Thyroid gland (tissue), 4 donors: ENCODE measurements at regions not wholly inside any gene's neighbourhood (a gene's known extent, or its start where the extent isn't known, plus 50 kb on each side); places are given as distances from the start of the nearest gene placed in this dataset.
"Not testable (repeated sequence)": the region's sequence is repeated elsewhere in the genome, so short reads cannot be mapped to it uniquely, and the experiment has no call there.

Source experiments
- DNase-seq, 2 donors: peaks; one replicate each; pipeline ENCODE4 v3.0.0-alpha.2; 2019
- H3K27ac ChIP-seq, 3 donors: fragments of 200-600 bp; sonication (generic); 1 replicate in 2 of 3; 2 replicates in 1 of 3; pipeline ENCODE4 v1.5.1; 2016 to 2019; ENCODE audit warnings: mild to moderate bottlenecking in 1 of 3, moderate library complexity in 1 of 3
- H3K27me3 ChIP-seq: fragments of 200-600 bp; sonication (generic); one replicate; pipeline ENCODE4 v1.5.1; 2019
- H3K36me3 ChIP-seq, 2 donors: fragments of 200-600 bp; sonication (generic); one replicate each; pipeline ENCODE4 v1.5.1; 2016 to 2019
- H3K4me1 ChIP-seq, 2 donors: fragments of 200-600 bp; sonication (generic); one replicate each; pipeline ENCODE4 v1.5.1; 2017 to 2019
- H3K4me3 ChIP-seq, 3 donors: fragments of 200-600 bp; sonication (generic); replicated peaks in 1 of 3; 1 replicate in 2 of 3; 2 replicates in 1 of 3; pipeline ENCODE4 v1.5.1; 2016; ENCODE audit warnings: mild to moderate bottlenecking in 1 of 3
- H3K9me3 ChIP-seq: fragments of 200-600 bp; sonication (generic); one replicate; pipeline ENCODE4 v1.5.1; 2017
- POLR2A ChIP-seq, 2 donors: fragments of 450-650 bp; IDR thresholded peaks; one replicate each; pipeline ENCODE4 v1.6.1; 2017; ENCODE audit warnings: antibody characterized with exemption in 2 of 2, mild to moderate bottlenecking in 2 of 2, moderate library complexity in 1 of 2
- WGBS, 2 donors: methylation state at CpG; one replicate each; pipeline ENCODE4 v1.1.5; 2017; 5-methylcytosine and 5-hydroxymethylcytosine counted together
- intact Hi-C: fragments of 100-400 bp; cut with DNase I; formaldehyde crosslinking; loops from one replicate; pipeline ENCODE4 v1.15.1; 2023
- TF ChIP-seq, protein P1 (sequence below), 6 experiments: fragments of 200-600 bp in 3 of 6; fragments of 450-650 bp in 3 of 6; sonication (generic) in 3 of 6; IDR thresholded peaks; one replicate each; pipeline ENCODE4 v1.5.1; 2016 to 2019; ENCODE audit warnings: antibody characterized with exemption in 6 of 6, mild to moderate bottlenecking in 2 of 6, inconsistent platforms in 1 of 6, moderate library complexity in 1 of 6

DNA sequence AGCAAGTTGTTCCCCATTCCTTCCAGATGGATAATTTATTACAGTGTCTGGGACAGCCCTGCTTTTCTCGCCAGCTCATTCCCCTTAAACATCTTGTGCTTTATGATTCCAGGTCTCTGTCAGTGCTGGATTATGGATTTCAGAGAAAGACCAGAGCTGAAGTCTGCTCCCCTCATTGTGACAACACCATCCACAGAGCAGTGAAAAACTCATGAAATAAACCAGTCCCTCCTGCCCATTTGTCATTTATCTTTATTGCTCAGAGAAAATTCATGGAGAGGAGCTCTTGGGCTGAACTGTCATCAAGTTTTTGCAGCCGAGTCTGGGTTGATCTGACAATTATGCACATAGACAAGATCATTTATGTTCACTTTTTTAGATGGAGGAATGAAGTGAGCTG is 92.7 kb upstream of the GPR12 start:
- no peaks in the 10 kb centered on the region for H3K27me3 ChIP-seq
- 63 to 70% methylated on average over 2 of the region's 2 CpGs for WGBS, 2 donors
- TF ChIP-seq, protein P1, sequence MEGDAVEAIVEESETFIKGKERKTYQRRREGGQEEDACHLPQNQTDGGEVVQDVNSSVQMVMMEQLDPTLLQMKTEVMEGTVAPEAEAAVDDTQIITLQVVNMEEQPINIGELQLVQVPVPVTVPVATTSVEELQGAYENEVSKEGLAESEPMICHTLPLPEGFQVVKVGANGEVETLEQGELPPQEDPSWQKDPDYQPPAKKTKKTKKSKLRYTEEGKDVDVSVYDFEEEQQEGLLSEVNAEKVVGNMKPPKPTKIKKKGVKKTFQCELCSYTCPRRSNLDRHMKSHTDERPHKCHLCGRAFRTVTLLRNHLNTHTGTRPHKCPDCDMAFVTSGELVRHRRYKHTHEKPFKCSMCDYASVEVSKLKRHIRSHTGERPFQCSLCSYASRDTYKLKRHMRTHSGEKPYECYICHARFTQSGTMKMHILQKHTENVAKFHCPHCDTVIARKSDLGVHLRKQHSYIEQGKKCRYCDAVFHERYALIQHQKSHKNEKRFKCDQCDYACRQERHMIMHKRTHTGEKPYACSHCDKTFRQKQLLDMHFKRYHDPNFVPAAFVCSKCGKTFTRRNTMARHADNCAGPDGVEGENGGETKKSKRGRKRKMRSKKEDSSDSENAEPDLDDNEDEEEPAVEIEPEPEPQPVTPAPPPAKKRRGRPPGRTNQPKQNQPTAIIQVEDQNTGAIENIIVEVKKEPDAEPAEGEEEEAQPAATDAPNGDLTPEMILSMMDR (IDR thresholded peaks at IDR 0.05): no peak
- TF ChIP-seq POLR2A (IDR thresholded peaks at IDR 0.05): no peak
- no peak for DNase-seq
- H3K4me3 ChIP-seq: no peak overlapping the region
- intact Hi-C loops: no loop called here
- no peaks in the 10 kb centered on the region for H3K9me3 ChIP-seq
- H3K27ac ChIP-seq: no peak overlapping the region
- H3K36me3 ChIP-seq: no peaks in the 10 kb centered on the region
- no peaks in the 10 kb centered on the region for H3K4me1 ChIP-seq

GRCh38 chr13:26847281-26847680 is 86.7 kb upstream of the GPR12 start:
- 42 to 63% methylated on average over 1 of the region's 1 CpG for WGBS, 2 donors
- Histone ChIP-seq H3K4me1 (no peaks in the 10 kb centered on the region), H3K4me3 (no peak overlapping the region), H3K36me3 (no peaks in the 10 kb centered on the region), H3K27ac (no peak overlapping the region), H3K27me3 (no peaks in the 10 kb centered on the region), H3K9me3 (no peaks in the 10 kb centered on the region)
- TF ChIP-seq, protein P1 (IDR thresholded peaks at IDR 0.05): no peak
- intact Hi-C loops: no loop called here
- DNase-seq: no peak

- intact Hi-C loops, H3K36me3 ChIP-seq: not testable (repeated sequence)
- WGBS, 2 donors: 86 to 91% methylated on average over 7 of the region's 7 CpGs
Measured at GRCh38 chr13:26845063-26845462, 84.5 kb upstream of the GPR12 start.

GRCh38 chr13:26839682-26840081 is 79.1 kb upstream of the GPR12 start:
- Histone ChIP-seq H3K36me3 (no peaks in the 10 kb centered on the region), H3K9me3 (no peaks in the 10 kb centered on the region), H3K27ac (no peak overlapping the region), H3K27me3 (no peaks in the 10 kb centered on the region), H3K4me3 (no peak overlapping the region), H3K4me1 (no peaks in the 10 kb centered on the region)
- DNase-seq: no peak
- 55 to 60% methylated on average over 4 of the region's 4 CpGs for WGBS, 2 donors
- intact Hi-C loops: no loop called here
- TF ChIP-seq, protein P1 (IDR thresholded peaks at IDR 0.05): no peak
- no peak for TF ChIP-seq POLR2A (IDR thresholded peaks at IDR 0.05)

More at GRCh38 chr13:26845063-26845462, 84.5 kb upstream of the GPR12 start:
- not testable (repeated sequence) for H3K9me3 ChIP-seq, H3K4me3 ChIP-seq, DNase-seq, H3K27ac ChIP-seq, H3K4me1 ChIP-seq, H3K27me3 ChIP-seq

DNA sequence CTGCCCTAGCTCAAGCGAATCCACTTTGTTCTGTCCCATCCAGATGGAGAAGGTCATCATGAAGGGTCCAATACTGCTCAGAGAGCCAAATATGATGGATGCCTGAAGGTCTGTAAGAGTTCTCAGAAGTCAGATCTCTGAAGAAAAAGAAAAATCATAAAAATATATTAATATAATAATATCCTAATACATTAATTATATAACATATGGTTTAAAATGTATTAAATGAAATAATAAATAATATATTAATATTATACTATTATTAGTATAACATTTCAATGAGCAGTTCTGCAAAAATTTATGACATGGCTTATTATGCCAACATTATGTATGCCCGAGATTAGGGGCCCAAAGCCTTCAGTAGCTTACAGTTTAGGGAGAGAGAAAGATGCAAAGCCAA is 78.2 kb upstream of the GPR12 start:
- Histone ChIP-seq H3K27ac (no peak overlapping the region), H3K4me1 (no peaks in the 10 kb centered on the region), H3K9me3 (no peaks in the 10 kb centered on the region), H3K4me3 (no peak overlapping the region), H3K36me3 (no peaks in the 10 kb centered on the region), H3K27me3 (no peaks in the 10 kb centered on the region)
- DNase-seq: no peak
- 70 to 82% methylated on average over 2 of the region's 2 CpGs for WGBS, 2 donors
- TF ChIP-seq POLR2A (IDR thresholded peaks at IDR 0.05): no peak
- TF ChIP-seq, protein P1 (IDR thresholded peaks at IDR 0.05): no peak
- intact Hi-C loops: no loop called here

- DNase-seq: no peak
- H3K9me3 ChIP-seq: no peaks in the 10 kb centered on the region
- H3K36me3 ChIP-seq: no peaks in the 10 kb centered on the region
- intact Hi-C loops: no loop called here
- no peak overlapping the region for H3K4me3 ChIP-seq
- H3K27ac ChIP-seq: no peak overlapping the region
- TF ChIP-seq, protein P1 (IDR thresholded peaks at IDR 0.05): no peak
- no peak for TF ChIP-seq POLR2A (IDR thresholded peaks at IDR 0.05)
- no peaks in the 10 kb centered on the region for H3K27me3 ChIP-seq
- H3K4me1 ChIP-seq: no peaks in the 10 kb centered on the region
- WGBS, 2 donors: 91% methylated on average over 6 of the region's 6 CpGs
Measured at GRCh38 chr13:26837997-26838396, 77.4 kb upstream of the GPR12 start.
